OCI-LY3 (cell line): ENCODE measurements at regions not wholly inside any gene's neighbourhood (a gene's known extent, or its start where the extent isn't known, plus 50 kb on each side); places are given as distances from the start of the nearest gene placed in this dataset.

ENCODE experiments used
- CTCF ChIP-seq: fragments of 200-600, 300-600 bp; sonication (generic); IDR thresholded peaks from 2 replicates; pipeline ENCODE4 v1.5.1; 2014; ENCODE audit warnings: antibody characterized with exemption, low read length, low read depth
- EZH2phosphoT487 ChIP-seq: fragments of 200-600 bp; shearing (Covaris generic); IDR thresholded peaks from 2 replicates; pipeline ENCODE4 v1.6.1; 2018; ENCODE audit warnings: antibody characterized with exemption, mixed run types, low read depth

GRCh38 chr2:8197825-8198224 is 484.0 kb upstream of the ID2 start:
- TF ChIP-seq CTCF, result no peak
- no peak for TF ChIP-seq EZH2phosphoT487
